ENCODE measurements at regions not wholly inside any gene's neighbourhood (a gene's known extent, or its start where the extent isn't known, plus 50 kb on each side); places are given as distances from the start of the nearest gene placed in this dataset.
"Not testable (repeated sequence)": the region's sequence is repeated elsewhere in the genome, so short reads cannot be mapped to it uniquely, and the experiment has no call there.

DNA sequence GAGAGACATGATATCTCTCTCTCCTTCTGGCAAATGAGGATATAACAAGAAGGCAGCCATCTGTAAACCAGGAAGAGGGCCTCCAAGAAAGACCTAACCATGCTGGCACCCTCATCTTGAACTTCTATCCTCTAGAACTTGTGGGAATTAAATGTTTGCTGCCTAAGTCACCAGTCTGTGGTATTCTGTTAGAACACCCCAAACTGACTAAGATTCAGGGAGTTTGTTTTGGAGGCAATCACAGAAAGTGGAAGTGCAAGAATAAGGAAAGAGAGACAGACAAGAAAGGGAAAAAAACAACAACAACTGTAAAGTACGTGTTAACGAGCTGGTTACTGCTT is 114.5 kb upstream of the GOT2 start:
- Histone ChIP-seq H3K27me3 (ENCODE audit: control insufficient read depth in 3 of 3, insufficient read depth in 3 of 3, low read length in 3 of 3) (no peaks in the 10 kb centered on the region), H3K36me3 (ENCODE audit: control insufficient read depth in 3 of 3, insufficient read depth in 2 of 3, low read depth in 1 of 3, low read length in 3 of 3) (no peaks in the 10 kb centered on the region), H3K4me1 (ENCODE audit: control insufficient read depth in 3 of 3, insufficient read depth in 2 of 3, low read depth in 1 of 3, low read length in 2 of 3) (no peaks in the 10 kb centered on the region), H3K9me3 (ENCODE audit: control insufficient read depth in 2 of 2, insufficient read depth in 1 of 2, low read depth in 1 of 2, low read length in 1 of 2) (no peaks in the 10 kb centered on the region), H3K4me3 (ENCODE audit: low read depth in 1 of 3, low read length in 3 of 3) (no peak overlapping the region), H3K27ac (ENCODE audit: low read depth in 1 of 3, low read length in 2 of 3) (no peak overlapping the region)
- WGBS, 3 donors: 85 to 93% (median 86%) methylated on average over 2 of the region's 2 CpGs
- no peak for DNase-seq
- FAIRE-seq: no peak

DNA sequence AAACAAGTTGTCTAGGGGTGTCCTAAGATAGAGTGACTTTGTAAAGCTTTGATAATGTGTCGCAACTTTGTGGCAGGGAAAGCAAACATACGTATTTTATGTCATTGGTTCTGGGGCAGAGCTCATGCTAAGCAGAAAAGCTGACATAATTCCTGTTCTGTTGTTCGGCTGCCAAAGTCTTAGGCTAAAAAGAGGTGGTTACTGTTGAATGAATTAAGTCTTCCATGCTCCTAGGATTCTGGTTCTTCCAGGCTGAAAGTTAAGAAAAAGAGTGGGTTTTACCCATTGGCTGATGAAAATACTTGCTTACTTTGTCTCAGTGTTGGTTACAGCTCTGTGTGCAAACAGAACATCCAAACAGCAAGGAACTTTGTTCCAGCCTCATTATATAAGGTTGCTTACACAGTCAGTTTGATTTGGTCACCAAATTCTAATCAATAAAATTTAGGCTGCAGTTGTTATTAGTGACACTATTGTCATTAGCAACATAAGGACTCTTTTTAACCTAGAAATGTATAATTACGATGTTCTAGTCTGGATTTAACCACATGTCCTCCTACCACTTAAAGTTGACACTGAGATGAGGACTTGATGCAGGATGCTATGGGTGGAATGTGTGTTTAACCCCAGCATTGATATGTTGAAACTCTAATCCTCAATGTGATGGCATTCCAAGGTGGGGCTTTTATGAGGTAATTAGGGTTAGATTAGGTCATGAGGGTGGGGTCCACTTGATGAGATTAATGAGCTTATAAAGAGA is 114.0 kb upstream of the GOT2 start:
- Histone ChIP-seq H3K4me3 (ENCODE audit: low read depth in 1 of 3, low read length in 3 of 3) (no peak overlapping the region), H3K9me3 (ENCODE audit: control insufficient read depth in 2 of 2, insufficient read depth in 1 of 2, low read depth in 1 of 2, low read length in 1 of 2) (no peaks in the 10 kb centered on the region), H3K4me1 (ENCODE audit: control insufficient read depth in 3 of 3, insufficient read depth in 2 of 3, low read depth in 1 of 3, low read length in 2 of 3) (no peaks in the 10 kb centered on the region), H3K27me3 (ENCODE audit: control insufficient read depth in 3 of 3, insufficient read depth in 3 of 3, low read length in 3 of 3) (no peaks in the 10 kb centered on the region), H3K36me3 (ENCODE audit: control insufficient read depth in 3 of 3, insufficient read depth in 2 of 3, low read depth in 1 of 3, low read length in 3 of 3) (no peaks in the 10 kb centered on the region), H3K27ac (ENCODE audit: low read depth in 1 of 3, low read length in 2 of 3) (no peak overlapping the region)
- DNase-seq (no peak), FAIRE-seq (no peak)
- WGBS, 3 donors: 50 to 65% (median 52%) methylated on average over 4 of the region's 4 CpGs

DNA sequence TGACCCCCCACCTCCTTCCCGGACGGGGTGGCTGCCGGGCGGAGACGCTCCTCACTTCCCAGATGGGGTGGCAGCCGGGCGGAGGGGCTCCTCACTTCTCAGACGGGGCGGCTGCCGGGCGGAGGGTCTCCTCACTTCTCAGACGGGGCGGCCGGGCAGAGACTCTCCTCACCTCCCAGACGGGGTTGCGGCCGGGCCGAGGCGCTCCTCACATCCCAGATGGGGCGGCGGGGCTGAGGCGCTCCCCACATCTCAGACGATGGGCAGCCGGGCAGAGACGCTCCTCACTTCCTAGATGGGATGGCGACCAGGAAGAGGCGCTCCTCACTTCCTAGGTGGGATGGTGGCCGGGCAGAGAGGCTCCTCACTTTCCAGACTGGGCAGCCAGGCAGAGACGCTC is 112.1 kb upstream of the GOT2 start:
- not testable (repeated sequence) for H3K36me3 ChIP-seq (ENCODE audit: control insufficient read depth in 3 of 3, insufficient read depth in 2 of 3, low read depth in 1 of 3, low read length in 3 of 3); H3K27me3 ChIP-seq (ENCODE audit: control insufficient read depth in 3 of 3, insufficient read depth in 3 of 3, low read length in 3 of 3); H3K4me3 ChIP-seq (ENCODE audit: low read depth in 1 of 3, low read length in 3 of 3); H3K4me1 ChIP-seq (ENCODE audit: control insufficient read depth in 3 of 3, insufficient read depth in 2 of 3, low read depth in 1 of 3, low read length in 2 of 3); DNase-seq; H3K9me3 ChIP-seq (ENCODE audit: control insufficient read depth in 2 of 2, insufficient read depth in 1 of 2, low read depth in 1 of 2, low read length in 1 of 2); FAIRE-seq; H3K27ac ChIP-seq (ENCODE audit: low read depth in 1 of 3, low read length in 2 of 3)
- WGBS, 3 donors: 96 to 98% (median 98%) methylated on average over 12 to 29 of the region's 29 CpGs

DNA sequence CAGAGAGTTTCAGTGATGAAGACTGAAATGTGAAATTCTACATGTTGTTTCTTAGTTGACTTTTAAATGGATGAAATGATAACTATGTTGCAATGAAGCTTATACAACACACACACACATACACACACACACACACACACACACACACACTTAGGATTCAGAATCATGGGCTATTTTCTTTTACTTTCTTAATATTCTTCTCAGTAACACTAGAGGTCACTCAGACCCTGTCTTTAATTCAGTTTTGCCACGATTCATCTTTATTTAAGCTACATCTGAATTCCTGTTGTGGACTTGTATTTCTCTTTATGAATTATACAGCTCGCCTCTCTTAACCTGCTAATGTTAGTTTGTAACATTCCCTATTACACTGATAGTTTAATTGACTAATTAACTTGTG is 109.6 kb upstream of the GOT2 start:
- no peak for FAIRE-seq

DNA sequence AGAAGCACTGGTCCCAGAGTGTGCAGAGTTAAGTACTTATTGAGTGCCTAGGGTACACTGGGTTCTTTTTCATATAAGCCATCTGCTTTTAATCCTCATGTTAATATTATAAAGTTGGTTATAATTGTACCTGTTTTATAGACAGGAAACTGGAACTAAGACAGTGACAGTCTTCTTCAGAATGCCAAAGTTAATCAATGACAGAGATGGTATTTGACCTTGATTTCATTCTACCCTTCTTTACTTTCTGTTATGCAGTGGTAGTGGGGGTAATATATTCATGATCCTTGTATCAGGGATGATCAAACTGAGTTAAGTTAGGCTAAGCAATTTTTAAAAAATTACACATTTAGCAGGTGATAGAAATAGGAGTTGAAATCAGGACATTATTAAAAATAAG is 108.6 kb upstream of the GOT2 start:
- no peak for FAIRE-seq

More for the DNA sequence above, 109.6 kb upstream of the GOT2 start:
- Histone ChIP-seq H3K27me3 (ENCODE audit: control insufficient read depth in 3 of 3, insufficient read depth in 3 of 3, low read length in 3 of 3) (no peaks in the 10 kb centered on the region), H3K36me3 (ENCODE audit: control insufficient read depth in 3 of 3, insufficient read depth in 2 of 3, low read depth in 1 of 3, low read length in 3 of 3) (no peaks in the 10 kb centered on the region), H3K4me1 (ENCODE audit: control insufficient read depth in 3 of 3, insufficient read depth in 2 of 3, low read depth in 1 of 3, low read length in 2 of 3) (no peaks in the 10 kb centered on the region), H3K9me3 (ENCODE audit: control insufficient read depth in 2 of 2, insufficient read depth in 1 of 2, low read depth in 1 of 2, low read length in 1 of 2) (no peaks in the 10 kb centered on the region), H3K4me3 (ENCODE audit: low read depth in 1 of 3, low read length in 3 of 3) (no peak overlapping the region), H3K27ac (ENCODE audit: low read depth in 1 of 3, low read length in 2 of 3) (no peak overlapping the region)
- 32 to 40% (median 32%) methylated on average over 2 of the region's 2 CpGs for WGBS, 3 donors
- DNase-seq: no peak

DNA sequence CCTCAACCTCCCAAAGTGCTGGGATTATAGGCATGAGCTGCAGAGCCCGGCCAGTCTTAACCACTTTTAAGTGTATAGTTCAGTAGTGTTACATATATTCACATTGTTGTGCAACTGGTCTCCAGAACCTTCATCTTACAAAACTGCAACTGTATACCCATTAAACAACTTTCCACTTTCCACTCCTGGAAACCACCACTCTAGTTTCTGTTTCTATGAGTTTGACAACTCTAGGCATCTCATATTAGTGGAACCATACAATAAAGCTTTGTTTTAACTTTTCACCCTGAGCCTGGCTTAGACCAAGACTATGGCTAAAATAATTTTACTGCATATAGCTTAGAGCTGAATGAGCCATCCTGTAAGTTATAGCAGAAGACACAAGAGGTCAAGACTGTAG is 108.0 kb upstream of the GOT2 start:
- Histone ChIP-seq H3K4me3 (ENCODE audit: low read depth in 1 of 3, low read length in 3 of 3) (no peak overlapping the region), H3K36me3 (ENCODE audit: control insufficient read depth in 3 of 3, insufficient read depth in 2 of 3, low read depth in 1 of 3, low read length in 3 of 3) (no peaks in the 10 kb centered on the region), H3K27me3 (ENCODE audit: control insufficient read depth in 3 of 3, insufficient read depth in 3 of 3, low read length in 3 of 3) (no peaks in the 10 kb centered on the region), H3K27ac (ENCODE audit: low read depth in 1 of 3, low read length in 2 of 3) (no peak overlapping the region), H3K9me3 (ENCODE audit: control insufficient read depth in 2 of 2, insufficient read depth in 1 of 2, low read depth in 1 of 2, low read length in 1 of 2) (no peaks in the 10 kb centered on the region), H3K4me1 (ENCODE audit: control insufficient read depth in 3 of 3, insufficient read depth in 2 of 3, low read depth in 1 of 3, low read length in 2 of 3) (no peaks in the 10 kb centered on the region)
- no peak for FAIRE-seq
- WGBS, 3 donors: 82 to 100% (median 89%) methylated on average over 1 of the region's 1 CpG
- no peak for DNase-seq

More for the DNA sequence above, 108.6 kb upstream of the GOT2 start:
- H3K36me3 ChIP-seq (ENCODE audit: control insufficient read depth in 3 of 3, insufficient read depth in 2 of 3, low read depth in 1 of 3, low read length in 3 of 3): no peaks in the 10 kb centered on the region
- no peaks in the 10 kb centered on the region for H3K9me3 ChIP-seq (ENCODE audit: control insufficient read depth in 2 of 2, insufficient read depth in 1 of 2, low read depth in 1 of 2, low read length in 1 of 2)
- H3K27ac ChIP-seq (ENCODE audit: low read depth in 1 of 3, low read length in 2 of 3): no peak overlapping the region
- H3K4me1 ChIP-seq (ENCODE audit: control insufficient read depth in 3 of 3, insufficient read depth in 2 of 3, low read depth in 1 of 3, low read length in 2 of 3): no peaks in the 10 kb centered on the region
- H3K27me3 ChIP-seq (ENCODE audit: control insufficient read depth in 3 of 3, insufficient read depth in 3 of 3, low read length in 3 of 3): no peaks in the 10 kb centered on the region
- H3K4me3 ChIP-seq (ENCODE audit: low read depth in 1 of 3, low read length in 3 of 3): no peak overlapping the region
- no peak for DNase-seq

DNA sequence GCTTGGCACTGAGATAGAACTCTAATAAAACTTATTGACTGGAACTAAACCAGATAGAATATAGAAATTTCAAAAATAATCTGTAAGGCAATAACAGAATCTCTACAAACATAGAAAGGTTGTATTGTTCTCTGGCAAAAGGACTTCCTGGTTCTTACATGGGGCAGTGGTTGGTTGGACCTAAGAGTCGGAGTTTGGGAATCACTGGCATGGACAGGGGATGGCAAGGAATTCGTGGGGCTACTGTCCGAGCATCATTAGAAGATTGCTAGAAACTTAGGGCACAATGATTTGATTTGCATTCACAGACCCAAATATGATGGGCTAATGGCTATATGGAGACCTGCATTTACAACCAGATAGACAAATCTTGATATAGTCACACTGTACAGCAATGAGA is 103.8 kb upstream of the GOT2 start:
- 55 to 77% (median 59%) methylated on average over 3 of the region's 3 CpGs for WGBS, 3 donors
- no peak overlapping the region for H3K27ac ChIP-seq (ENCODE audit: low read depth in 1 of 3, low read length in 2 of 3)
- DNase-seq (no peak), FAIRE-seq (no peak)
- H3K4me3 ChIP-seq (ENCODE audit: low read depth in 1 of 3, low read length in 3 of 3): no peak overlapping the region
- no peaks in the 10 kb centered on the region for H3K36me3 ChIP-seq (ENCODE audit: control insufficient read depth in 3 of 3, insufficient read depth in 2 of 3, low read depth in 1 of 3, low read length in 3 of 3)
- peaks cover 0 to 2% of the 10 kb centered on the region in 2 donors for H3K9me3 ChIP-seq (ENCODE audit: control insufficient read depth in 2 of 2, insufficient read depth in 1 of 2, low read depth in 1 of 2, low read length in 1 of 2)
- H3K4me1 ChIP-seq (ENCODE audit: control insufficient read depth in 3 of 3, insufficient read depth in 2 of 3, low read depth in 1 of 3, low read length in 2 of 3): no peaks in the 10 kb centered on the region
- no peaks in the 10 kb centered on the region for H3K27me3 ChIP-seq (ENCODE audit: control insufficient read depth in 3 of 3, insufficient read depth in 3 of 3, low read length in 3 of 3)

DNA sequence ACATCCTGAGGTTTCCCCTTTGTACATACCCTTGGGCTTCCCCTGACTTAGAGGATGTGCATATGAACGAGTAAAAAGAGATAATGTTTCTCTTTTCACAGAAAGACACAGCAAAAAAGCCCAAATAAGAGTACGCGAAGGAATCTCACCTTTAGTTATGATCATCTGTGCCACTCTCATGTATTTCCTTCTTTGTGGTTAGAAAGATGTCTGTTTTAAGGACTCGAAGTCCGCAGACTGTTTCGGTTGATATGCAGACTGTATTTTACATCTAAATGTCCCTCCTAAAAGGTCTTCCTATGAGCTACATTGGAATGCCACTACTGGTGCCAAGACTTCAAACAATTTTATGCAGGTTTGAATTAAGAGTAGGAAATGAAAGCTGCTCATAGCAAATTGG is 102.3 kb upstream of the GOT2 start:
- 67 to 85% (median 75%) methylated on average over 6 of the region's 6 CpGs for WGBS, 3 donors
- FAIRE-seq (no peak), DNase-seq (no peak)
- H3K4me1 ChIP-seq (ENCODE audit: control insufficient read depth in 3 of 3, insufficient read depth in 2 of 3, low read depth in 1 of 3, low read length in 2 of 3): no peaks in the 10 kb centered on the region
- no peaks in the 10 kb centered on the region for H3K27me3 ChIP-seq (ENCODE audit: control insufficient read depth in 3 of 3, insufficient read depth in 3 of 3, low read length in 3 of 3)
- peaks cover 0 to 2% of the 10 kb centered on the region in 2 donors for H3K9me3 ChIP-seq (ENCODE audit: control insufficient read depth in 2 of 2, insufficient read depth in 1 of 2, low read depth in 1 of 2, low read length in 1 of 2)
- no peak overlapping the region for H3K4me3 ChIP-seq (ENCODE audit: low read depth in 1 of 3, low read length in 3 of 3)
- no peaks in the 10 kb centered on the region for H3K36me3 ChIP-seq (ENCODE audit: control insufficient read depth in 3 of 3, insufficient read depth in 2 of 3, low read depth in 1 of 3, low read length in 3 of 3)
- H3K27ac ChIP-seq (ENCODE audit: low read depth in 1 of 3, low read length in 2 of 3): no peak overlapping the region

DNA sequence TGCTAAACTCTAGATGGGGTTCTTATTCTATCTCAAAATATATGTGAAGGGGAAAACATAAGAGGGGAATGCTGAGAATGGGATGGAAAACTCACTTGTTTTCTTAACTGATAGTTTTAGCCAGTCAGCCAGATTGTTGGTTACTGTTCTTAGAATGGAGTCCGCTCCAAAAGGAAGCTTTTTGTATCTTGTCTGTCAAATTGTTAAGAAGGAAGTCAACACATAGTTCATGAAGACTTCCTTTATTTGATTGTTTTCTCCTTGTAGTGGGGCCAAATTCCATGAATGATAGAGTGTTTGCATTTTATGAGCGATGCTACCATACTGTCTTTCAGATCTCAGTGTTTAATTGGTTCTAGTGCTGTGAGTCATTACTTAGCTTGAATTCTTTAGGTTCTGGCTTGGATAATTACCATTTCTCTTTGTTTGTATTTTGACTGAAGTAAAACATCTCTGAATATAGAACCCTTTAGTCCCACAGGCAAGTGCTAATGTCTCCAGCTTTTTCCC is 98.3 kb upstream of the GOT2 start:
- DNase-seq (no peak), FAIRE-seq (no peak)
- Histone ChIP-seq H3K36me3 (ENCODE audit: control insufficient read depth in 3 of 3, insufficient read depth in 2 of 3, low read depth in 1 of 3, low read length in 3 of 3) (no peaks in the 10 kb centered on the region), H3K27me3 (ENCODE audit: control insufficient read depth in 3 of 3, insufficient read depth in 3 of 3, low read length in 3 of 3) (no peaks in the 10 kb centered on the region), H3K4me1 (ENCODE audit: control insufficient read depth in 3 of 3, insufficient read depth in 2 of 3, low read depth in 1 of 3, low read length in 2 of 3) (no peaks in the 10 kb centered on the region), H3K4me3 (ENCODE audit: low read depth in 1 of 3, low read length in 3 of 3) (no peak overlapping the region), H3K9me3 (ENCODE audit: control insufficient read depth in 2 of 2, insufficient read depth in 1 of 2, low read depth in 1 of 2, low read length in 1 of 2) (peaks cover 0 to 2% of the 10 kb centered on the region in 2 donors), H3K27ac (ENCODE audit: low read depth in 1 of 3, low read length in 2 of 3) (no peak overlapping the region)
- 61 to 91% (median 79%) methylated on average over 2 of the region's 2 CpGs for WGBS, 3 donors

Data from small intestine (tissue), 7 donors.